T-helper 2 cell treated with Interferon-gamma antibody and Interleukin-4, amounts not matched to agents 100 ng/mL and 5 ng/mL, for 36 hours (primary cell): ENCODE measurements at regions not wholly inside any gene's neighbourhood (a gene's known extent, or its start where the extent isn't known, plus 50 kb on each side); places are given as distances from the start of the nearest gene placed in this dataset.

Experiments
- intact Hi-C: fragments of 100-400 bp; cut with micrococcal nuclease; formaldehyde crosslinking; loops from one replicate; pipeline ENCODE4 v1.15.1; 2023

GRCh38 chr2:7943446-7943845, 738.4 kb upstream of the ID2 start:
- intact Hi-C loops: no loop called here

GRCh38 chr2:7945026-7945425, 736.8 kb upstream of the ID2 start:
- intact Hi-C loops: no loop called here

DNA sequence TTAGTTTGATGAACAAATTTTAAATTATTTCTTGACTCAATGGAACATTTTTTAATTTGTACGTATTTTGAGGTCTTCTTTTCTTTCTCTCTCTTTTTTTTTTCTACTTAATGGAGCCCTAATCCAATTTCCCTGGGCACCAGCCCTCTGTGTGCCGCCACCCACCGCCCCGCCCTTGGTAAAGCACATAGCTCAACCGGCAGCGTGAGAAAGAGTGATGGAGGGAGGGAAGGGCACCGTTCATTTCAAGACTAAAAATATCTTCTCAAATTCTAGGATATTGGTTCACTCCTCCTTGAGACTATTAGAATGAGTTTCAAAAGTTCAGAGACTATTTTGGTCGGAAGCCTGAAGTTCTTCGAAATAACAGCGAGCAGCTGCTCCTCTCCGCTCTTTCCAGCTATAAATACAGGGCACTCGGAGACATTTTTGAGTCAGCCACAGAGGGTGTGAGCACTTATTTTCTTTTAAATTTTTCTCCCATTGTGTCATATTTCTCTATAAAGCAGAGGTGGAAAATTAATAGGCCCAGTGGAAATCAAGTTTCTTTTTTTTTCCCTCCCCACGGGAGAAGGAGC, 731.7 kb upstream of the ID2 start:
- intact Hi-C loops: no loop called here

GRCh38 chr2:7951001-7951400, 730.9 kb upstream of the ID2 start:
- intact Hi-C loops: no loop called here

DNA sequence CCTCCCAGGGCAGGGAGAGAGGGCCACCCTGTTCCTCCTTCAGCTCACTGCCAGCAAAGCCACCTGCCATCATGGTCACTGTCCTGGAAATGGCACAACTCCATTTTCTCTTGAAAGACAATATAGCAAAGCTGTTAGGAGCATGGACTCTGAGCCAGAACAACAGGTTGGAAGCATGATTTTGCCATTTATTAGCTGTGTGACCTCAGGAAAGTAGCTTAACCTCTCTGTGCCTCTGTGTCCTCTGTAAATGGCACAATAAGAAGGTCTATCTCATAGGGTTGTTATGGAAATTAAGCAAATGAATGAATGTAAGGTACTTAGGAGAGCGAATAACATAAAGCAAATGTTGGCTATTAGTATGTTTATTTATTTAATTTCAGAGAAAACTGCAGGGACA, 730.4 kb upstream of the ID2 start:
- intact Hi-C loops: no loop called here

DNA sequence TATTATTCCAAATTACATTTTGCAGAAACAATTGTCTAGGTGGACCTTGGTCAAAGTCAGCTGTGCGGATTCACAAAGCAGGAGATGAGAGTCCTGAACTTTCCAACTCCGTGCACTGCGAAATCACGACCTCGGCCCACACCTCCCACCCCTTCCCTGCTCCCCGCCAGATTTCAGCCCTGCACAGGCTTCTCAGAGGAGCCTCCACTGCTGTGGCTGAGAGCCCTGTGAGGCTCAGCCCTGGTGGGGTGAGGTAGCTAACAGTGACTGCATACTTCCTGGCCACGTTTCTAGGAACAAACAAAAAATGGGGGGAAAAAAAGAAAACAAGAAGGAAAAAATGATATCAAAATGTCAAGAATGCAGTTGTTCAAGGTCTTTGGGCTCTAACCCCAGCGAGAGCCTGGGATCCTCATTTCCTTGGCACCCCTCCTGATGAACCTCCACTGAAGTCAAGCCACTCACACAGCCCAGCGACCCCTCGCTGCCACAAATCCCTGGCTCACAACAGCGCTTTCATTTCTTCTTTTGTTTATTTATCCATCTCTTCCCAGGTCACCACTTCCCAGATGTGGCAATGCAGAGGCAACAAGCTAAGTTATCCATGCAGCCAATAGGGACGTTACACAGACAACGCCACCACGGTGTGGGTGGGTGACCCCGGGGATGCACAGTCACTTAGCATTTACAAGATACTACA, 729.7 kb upstream of the ID2 start:
- intact Hi-C loops: no loop called here

DNA sequence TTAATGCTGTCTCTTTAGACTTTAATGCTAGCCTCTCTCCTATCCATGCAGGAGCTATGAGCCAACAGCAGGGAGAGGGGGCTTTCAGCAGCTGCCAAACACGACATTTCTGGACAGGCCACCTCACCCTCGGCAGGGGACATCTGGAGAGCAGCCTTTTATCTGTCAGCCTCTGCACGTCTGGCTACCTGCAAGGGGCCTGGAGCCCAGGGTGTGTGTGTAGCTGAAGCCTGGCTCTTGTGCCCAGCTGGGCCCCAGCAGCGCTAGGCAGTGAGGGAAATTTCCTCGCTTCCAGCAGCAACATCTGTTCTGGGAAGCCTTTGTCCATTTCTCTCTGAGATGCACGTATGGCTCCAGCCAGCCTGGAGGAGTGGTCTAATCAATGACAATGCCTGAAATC, 728.7 kb upstream of the ID2 start:
- intact Hi-C loops: no loop called here

DNA sequence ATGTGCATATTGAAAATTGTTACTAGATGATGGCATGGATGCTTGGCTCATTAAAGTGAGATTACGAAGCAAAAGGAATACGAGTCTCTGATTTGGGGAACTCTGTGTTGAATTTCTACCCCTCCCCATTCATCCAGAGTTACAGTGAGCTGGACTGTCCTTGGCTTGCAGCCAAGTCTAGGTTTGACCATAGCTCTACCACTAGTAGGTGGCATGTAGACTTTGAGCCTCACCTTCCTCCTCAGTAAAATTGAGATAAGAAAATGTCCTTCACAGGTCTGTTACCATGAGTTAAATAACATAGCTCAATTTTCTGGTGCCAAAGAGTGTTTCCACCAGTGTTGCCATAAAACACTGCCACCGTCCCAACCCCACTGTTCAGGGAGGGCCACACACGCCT, 727.6 kb upstream of the ID2 start:
- intact Hi-C loops: no loop called here

DNA sequence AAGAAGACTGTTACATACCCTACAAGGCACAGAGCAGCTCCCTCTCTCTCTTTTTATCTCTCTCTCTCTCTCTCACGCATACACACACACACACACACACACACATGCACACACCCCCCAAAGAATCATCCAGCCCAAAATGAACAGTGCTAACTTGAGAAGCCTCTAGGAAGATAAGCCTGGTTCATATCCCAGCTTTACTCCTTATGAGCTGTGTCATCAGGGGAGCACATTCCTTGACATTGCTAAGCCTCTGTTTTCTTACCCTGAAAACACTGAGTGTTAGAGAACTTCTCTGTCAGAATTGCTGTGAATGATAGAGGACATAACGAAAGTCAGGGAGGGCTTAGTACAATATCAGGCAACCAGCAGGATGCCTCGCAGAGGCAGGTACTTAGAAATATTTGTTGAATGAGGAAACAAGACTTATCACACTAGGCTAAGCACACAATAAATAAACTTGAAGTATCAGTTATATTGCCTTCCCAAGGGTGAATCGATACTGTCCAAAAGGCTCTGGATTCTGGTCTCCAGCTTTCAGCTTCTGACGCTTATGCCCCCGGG, 725.6 kb upstream of the ID2 start:
- intact Hi-C loops: no loop called here

DNA sequence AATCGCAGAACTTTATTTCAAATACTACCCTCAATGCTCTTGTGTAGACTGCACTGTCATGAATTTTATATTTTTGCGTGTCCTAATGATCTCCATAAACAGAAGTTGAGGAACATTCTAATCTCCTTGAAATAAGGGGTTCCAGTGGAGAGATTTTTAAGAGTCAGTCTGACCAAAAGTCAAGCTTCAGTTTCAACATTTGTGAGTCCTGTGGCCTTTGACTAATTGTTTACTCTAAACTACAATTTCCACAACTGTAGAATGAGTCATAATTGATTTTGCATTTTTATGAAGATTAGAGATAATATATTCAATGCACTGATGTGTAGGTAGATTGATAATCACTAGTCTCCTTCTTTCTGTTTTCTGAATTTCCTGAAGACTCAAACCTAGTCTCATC, 720.3 kb upstream of the ID2 start:
- intact Hi-C loops: no loop called here

DNA sequence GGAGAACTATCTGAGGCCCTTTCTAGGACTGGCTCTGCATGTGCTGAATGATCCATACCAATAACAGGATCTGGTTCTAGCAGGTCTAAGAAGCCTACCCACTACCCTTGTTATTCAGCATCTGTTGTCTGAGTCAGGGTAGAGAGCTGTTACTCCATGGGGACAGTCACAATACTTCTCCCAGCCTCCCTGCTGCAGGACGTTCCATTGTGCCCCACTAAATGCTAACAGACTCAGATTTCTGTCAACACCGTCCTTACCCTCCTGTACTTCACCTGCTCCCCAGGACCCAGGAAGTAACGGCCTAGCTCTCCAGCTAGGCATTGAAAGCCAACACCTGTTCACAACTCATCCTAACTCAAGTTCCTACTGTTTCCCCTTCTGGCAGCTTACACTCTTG, 719.7 kb upstream of the ID2 start:
- intact Hi-C loops: no loop called here

- intact Hi-C loops: no loop called here
These were observed 718.1 kb upstream of the ID2 start for GRCh38 chr2:7963787-7964186.

- intact Hi-C loops: no loop called here
These were observed 715.8 kb upstream of the ID2 start for GRCh38 chr2:7966032-7966431.

GRCh38 chr2:7967707-7968405, 714.0 kb upstream of the ID2 start:
- intact Hi-C loops: no loop called here

DNA sequence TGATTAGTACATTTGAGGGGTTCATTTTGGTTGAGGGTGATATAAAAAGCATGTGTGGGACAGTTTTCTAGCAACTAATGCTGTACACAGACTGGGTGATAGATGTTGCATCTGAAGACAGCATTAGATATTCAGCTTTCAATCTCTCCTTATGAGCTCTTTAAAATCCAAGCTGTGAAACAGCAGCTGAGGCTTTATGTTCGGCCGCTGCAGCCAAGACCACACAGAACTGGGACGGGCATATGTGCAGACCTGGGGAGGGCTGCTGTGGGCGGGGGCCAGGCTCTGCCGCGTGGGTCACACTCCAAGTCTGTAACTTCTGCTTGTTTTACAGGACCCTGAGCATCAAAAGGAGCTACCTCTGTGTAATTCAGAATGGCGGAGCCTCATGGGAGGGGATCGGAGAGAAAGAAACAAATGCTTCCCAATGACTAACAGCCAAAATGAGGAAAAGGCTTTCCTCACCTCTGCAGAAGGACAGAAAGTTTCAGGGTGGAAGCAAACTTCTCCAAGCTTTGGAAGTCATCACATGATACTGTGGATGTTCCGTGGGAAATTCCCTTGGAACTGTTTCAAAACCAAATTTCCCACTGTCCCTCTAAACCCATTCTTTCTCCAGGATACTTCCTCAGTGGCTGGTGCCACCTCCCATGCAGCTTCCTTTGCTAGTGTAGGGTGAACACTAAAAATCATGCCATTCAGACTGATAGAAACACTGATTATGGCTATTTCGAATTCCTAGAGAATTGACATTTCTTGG, 711.9 kb upstream of the ID2 start:
- intact Hi-C loops: no loop called here

GRCh38 chr2:7971248-7971647, 710.6 kb upstream of the ID2 start:
- intact Hi-C loops: no loop called here

DNA sequence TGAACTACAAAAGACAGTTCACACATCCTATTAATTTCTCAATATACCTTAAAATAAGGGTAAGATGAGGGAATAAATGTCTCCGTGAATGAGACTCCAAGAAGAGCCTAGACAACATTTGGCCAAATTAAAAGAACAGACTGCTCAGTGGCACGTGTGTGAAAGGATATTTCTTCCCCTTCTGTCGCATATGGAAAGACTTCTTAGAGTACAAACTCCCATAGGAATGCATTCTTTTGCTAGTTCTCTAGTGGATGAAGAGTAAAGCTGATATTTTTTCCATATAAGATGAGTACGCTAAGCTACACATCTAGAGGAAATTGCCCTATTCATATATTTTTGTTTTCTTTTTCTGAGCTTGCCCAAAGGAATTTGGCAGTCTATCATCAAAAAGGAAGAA, 710.0 kb upstream of the ID2 start:
- intact Hi-C loops: no loop called here

GRCh38 chr2:7972670-7973069, 709.2 kb upstream of the ID2 start:
- intact Hi-C loops: no loop called here

- intact Hi-C loops: no loop called here
These were observed 707.9 kb upstream of the ID2 start for GRCh38 chr2:7973801-7974480.

- intact Hi-C loops: no loop called here
These were observed 706.9 kb upstream of the ID2 start for GRCh38 chr2:7974936-7975335.

- intact Hi-C loops: no loop called here
These were observed 705.6 kb upstream of the ID2 start for GRCh38 chr2:7976206-7976605.
